Karpas-422 (cell line): ENCODE measurements at regions not wholly inside any gene's neighbourhood (a gene's known extent, or its start where the extent isn't known, plus 50 kb on each side); places are given as distances from the start of the nearest gene placed in this dataset.
"Not testable (repeated sequence)": the region's sequence is repeated elsewhere in the genome, so short reads cannot be mapped to it uniquely, and the experiment has no call there.

Source experiments
- DNase-seq: peaks from one replicate; pipeline ENCODE4 v3.0.0-alpha.2; 2015
- H2AFZ ChIP-seq: fragments of 200-600 bp; sonication (generic); 2 replicates; pipeline ENCODE4 v1.6.1; 2014; ENCODE audit warnings: antibody characterized with exemption, low read length, mixed read lengths
- H3K27ac ChIP-seq: fragments of 200-600 bp; sonication (generic); 2 replicates; pipeline ENCODE4 v1.5.1; 2014; ENCODE audit warnings: mild to moderate bottlenecking, low read length, moderate library complexity
- H3K27me3 ChIP-seq: fragments of 200-600 bp; sonication (generic); 2 replicates; pipeline ENCODE4 v1.6.1; 2014; ENCODE audit warnings: low read length, mixed read lengths
- H3K36me3 ChIP-seq: fragments of 200-600 bp; sonication (generic); 2 replicates; pipeline ENCODE4 v1.6.1; 2014; ENCODE audit warnings: low read length, mixed read lengths; ENCODE audit not compliant: insufficient read depth
- H3K4me1 ChIP-seq: fragments of 200-600 bp; sonication (generic); 2 replicates; pipeline ENCODE4 v1.6.1; 2014; ENCODE audit warnings: mild to moderate bottlenecking, low read length, mixed read lengths
- H3K4me2 ChIP-seq: fragments of 200-600 bp; sonication (generic); 2 replicates; pipeline ENCODE4 v1.6.1; 2014; ENCODE audit warnings: low read length, low read depth, mild to moderate bottlenecking; ENCODE audit not compliant: poor library complexity, severe bottlenecking
- H3K4me3 ChIP-seq: fragments of 200-600 bp; sonication (generic); 2 replicates; pipeline ENCODE4 v1.5.1; 2014; ENCODE audit warnings: mild to moderate bottlenecking, antibody characterized with exemption, low read length, mixed read lengths
- H3K79me2 ChIP-seq: fragments of 200-600 bp; sonication (generic); 2 replicates; pipeline ENCODE4 v1.6.1; 2014; ENCODE audit warnings: mild to moderate bottlenecking, low read length, mixed read lengths
- H3K9ac ChIP-seq: fragments of 200-600 bp; sonication (generic); 2 replicates; pipeline ENCODE4 v1.6.0; 2014; ENCODE audit warnings: low read length
- H3K9me2 ChIP-seq: fragments of 200-600 bp; sonication (generic), shearing (Covaris generic); replicated peaks from 2 replicates; pipeline ENCODE4 v1.6.0; 2014; ENCODE audit warnings: mild to moderate bottlenecking, low read length, moderate library complexity; ENCODE audit not compliant: insufficient read depth
- H3K9me3 ChIP-seq: fragments of 300-700, 200-600 bp; sonication (generic); 2 replicates; pipeline ENCODE4 v1.6.1; 2014; ENCODE audit warnings: low read length, mixed read lengths
- H4K20me1 ChIP-seq: fragments of 200-600 bp; sonication (generic); 2 replicates; pipeline ENCODE4 v1.6.1; 2014; ENCODE audit warnings: mild to moderate bottlenecking, antibody characterized with exemption, low read length, low read depth; ENCODE audit not compliant: insufficient read depth

DNA sequence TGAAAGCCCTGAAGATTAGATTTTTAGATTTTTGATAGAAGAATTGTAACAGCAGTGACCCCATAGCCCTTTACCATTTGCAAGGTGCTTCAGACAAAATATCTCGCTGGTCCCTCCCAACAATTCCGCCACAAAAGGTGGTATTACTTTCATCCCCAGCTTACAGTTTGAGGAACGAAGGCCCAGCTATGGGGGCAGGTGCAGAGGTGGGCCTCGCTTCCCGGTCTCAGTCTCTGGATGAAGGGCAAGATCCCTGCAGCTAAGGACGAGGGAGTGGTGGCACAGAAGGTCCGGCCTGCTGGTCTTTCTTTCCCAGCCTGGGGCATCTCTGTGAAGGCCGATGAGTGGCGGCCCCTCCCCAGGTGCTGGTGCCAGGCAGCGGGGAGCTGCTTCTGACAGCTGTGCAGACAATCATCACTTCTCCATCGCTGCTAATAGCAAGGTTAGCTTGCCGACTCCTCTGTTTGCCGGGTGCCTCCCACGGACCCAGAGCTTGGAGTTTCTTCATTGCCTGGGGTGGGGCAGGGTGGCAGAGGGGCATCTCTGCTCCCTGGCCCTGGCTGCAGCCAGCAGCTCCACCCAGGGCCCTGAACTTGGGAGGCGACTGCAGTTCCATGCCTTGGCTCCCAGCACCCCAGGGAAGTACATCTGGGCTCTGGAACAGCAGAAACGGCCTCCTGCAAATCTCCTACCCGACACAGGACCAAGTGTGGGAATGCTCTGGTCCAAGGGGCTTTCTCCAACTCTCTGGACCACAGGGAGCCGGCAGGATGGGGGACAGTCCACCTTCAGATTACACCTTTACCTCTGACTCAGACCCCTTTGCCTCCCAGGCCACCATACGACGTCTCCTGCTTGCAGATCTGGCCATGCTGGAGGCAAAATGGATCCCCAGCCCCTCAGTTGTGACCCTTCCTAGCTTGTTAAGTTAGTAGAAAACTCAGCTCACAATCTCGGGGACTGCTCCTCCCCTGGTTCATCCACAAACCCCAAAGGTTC lies 170.5 kb downstream of the TRIM43 start:
- not testable (repeated sequence) for DNase-seq

DNA sequence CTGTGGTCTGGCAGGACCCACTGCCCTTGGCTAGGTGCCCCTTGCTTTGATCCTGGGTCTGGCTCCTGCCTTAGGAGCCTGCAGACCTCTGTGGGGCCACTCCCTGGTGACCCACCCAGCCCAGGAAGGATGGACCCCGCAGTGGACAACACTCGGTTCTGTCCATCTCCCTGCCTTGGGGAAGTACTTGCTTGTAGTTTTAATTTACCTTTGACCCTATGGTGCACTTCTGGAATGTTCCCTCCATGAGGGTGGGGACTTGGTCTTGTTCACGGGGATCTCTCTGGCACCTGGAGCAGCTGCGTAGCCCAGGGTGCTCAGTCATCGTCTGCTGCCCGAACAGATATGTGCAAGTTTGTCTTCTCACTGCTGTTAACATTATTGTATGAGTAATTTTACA lies 171.3 kb downstream of the TRIM43 start:
- H3K4me2 ChIP-seq, H3K36me3 ChIP-seq, H3K9me3 ChIP-seq, H2AFZ ChIP-seq, H4K20me1 ChIP-seq, DNase-seq, H3K4me3 ChIP-seq, H3K9ac ChIP-seq, H3K9me2 ChIP-seq, H3K4me1 ChIP-seq, H3K27me3 ChIP-seq, H3K27ac ChIP-seq, H3K79me2 ChIP-seq: not testable (repeated sequence)

More for the DNA sequence above, 170.5 kb downstream of the TRIM43 start:
- H4K20me1 ChIP-seq, H2AFZ ChIP-seq, H3K4me2 ChIP-seq, H3K27ac ChIP-seq, H3K79me2 ChIP-seq, H3K9me3 ChIP-seq, H3K27me3 ChIP-seq, H3K4me1 ChIP-seq, H3K4me3 ChIP-seq, H3K36me3 ChIP-seq, H3K9me2 ChIP-seq, H3K9ac ChIP-seq: not testable (repeated sequence)

DNA sequence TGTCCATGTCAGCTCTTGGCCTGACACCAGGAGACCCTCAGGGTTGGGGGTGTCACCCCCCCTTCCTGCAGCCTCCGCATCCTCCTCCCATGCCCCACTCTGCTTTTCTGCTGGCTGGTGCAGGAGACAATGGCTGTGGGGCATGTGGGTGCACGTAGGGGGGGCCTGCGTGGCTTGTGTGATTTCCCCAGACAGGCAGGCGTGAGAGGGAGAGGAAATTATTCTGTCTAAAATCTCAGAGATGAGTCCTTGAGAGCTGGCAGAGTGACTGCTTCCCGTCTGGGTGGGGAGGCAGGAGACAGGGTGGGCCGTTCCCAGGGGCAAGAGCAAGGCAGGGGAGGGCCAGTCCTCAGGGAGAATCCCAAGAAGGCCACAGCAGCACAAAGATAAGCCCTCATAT lies 173.2 kb downstream of the TRIM43 start:
- not testable (repeated sequence) for H3K9me2 ChIP-seq, H2AFZ ChIP-seq, DNase-seq, H4K20me1 ChIP-seq, H3K4me3 ChIP-seq, H3K36me3 ChIP-seq, H3K4me1 ChIP-seq, H3K9ac ChIP-seq, H3K4me2 ChIP-seq, H3K27me3 ChIP-seq, H3K79me2 ChIP-seq, H3K9me3 ChIP-seq, H3K27ac ChIP-seq

DNA sequence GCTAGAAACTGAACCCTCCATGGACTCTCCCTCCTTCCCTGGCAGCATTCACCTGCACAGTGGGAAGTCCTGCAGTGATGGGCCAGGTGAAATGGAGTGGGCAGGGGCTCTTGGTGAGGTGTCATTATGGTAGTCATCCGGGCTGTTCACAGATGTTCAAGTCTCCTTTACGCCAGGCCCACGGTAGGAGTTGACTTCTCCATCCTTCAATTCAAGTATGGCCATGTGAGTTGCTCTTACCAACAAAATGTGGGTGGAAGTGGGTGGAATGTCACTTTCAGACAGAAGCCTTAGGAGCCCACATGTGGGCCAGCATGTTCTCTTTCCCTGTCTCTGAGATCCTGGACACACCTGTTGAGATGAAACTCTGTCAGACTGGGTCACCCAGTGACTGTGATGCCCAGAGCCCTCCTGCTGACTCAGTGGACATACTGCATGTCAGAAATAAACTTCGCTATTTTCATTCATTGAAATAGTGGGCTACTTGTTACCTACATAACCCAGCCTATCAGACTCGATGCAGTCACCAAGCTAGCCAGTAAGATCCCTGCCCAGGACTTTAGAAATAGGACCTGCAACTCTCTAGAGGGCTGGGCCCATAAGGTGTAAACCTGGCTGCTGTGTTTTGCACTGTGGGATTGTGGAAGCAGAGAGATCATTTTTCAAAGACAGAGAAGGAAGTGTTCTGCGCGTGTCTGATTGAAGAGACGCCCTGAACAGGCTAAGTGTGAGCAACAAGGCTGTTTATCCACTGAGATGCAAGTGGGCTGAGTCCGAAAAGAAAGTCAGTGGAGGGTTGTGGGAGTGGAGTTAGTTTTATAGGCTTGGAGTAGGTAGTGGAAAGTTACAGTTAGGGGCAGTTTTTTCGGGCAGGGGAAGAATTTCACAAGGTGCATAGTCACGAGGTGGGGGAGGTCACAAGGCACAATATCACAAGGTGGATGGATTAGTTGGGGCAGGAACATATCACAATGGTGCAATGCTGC lies 174.4 kb downstream of the TRIM43 start:
- not testable (repeated sequence) for H3K27me3 ChIP-seq, H3K4me2 ChIP-seq, H2AFZ ChIP-seq, DNase-seq, H3K9me2 ChIP-seq, H3K4me3 ChIP-seq, H3K9me3 ChIP-seq, H3K4me1 ChIP-seq, H3K79me2 ChIP-seq, H3K36me3 ChIP-seq, H3K9ac ChIP-seq, H4K20me1 ChIP-seq, H3K27ac ChIP-seq

DNA sequence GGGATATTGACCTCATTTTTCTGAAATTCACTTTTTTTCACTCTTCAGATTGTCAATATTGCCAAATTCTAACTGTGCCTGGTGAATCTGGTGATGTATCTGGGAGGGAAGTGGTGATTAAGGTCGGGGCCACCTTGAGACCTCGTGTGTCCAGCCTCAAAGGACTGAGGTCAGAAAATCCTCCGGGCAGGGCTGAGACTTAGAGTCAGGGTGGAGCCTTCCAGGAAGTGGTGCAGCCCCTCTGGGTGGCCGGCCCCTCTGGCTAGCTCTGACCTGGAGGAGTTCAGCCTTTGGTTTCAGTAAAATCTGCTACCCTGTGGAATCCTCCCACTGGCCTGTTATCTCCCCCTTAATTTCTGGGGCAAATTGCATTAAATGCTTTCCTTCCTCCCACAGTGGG lies 175.7 kb downstream of the TRIM43 start:
- H3K4me2 ChIP-seq, DNase-seq, H4K20me1 ChIP-seq: not testable (repeated sequence)

DNA sequence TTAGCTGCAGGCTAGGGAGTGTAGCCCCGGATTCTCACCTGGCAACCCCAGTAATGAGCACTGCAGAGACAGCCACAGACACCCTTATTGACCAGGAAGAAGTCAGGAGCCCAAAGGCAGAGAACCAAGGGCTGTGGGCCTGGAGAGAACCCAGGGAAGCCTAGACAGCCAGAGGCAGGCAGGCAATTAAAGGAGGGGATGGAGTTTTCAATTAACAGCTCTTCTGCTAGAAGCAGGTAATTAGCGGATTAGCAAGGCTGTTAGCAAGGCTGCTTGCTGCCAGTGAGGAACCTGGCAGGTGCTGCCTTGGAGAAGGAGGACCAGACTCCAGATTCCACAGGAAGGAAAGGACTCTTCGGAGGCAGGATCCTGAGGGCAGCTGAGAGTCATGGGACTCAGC lies 176.1 kb downstream of the TRIM43 start:
- DNase-seq, H3K4me1 ChIP-seq, H3K4me2 ChIP-seq, H3K79me2 ChIP-seq, H3K9ac ChIP-seq, H2AFZ ChIP-seq, H3K9me2 ChIP-seq, H4K20me1 ChIP-seq, H3K27ac ChIP-seq, H3K36me3 ChIP-seq, H3K27me3 ChIP-seq, H3K9me3 ChIP-seq, H3K4me3 ChIP-seq: not testable (repeated sequence)

More for the DNA sequence above, 175.7 kb downstream of the TRIM43 start:
- H3K9me3 ChIP-seq, H3K9ac ChIP-seq, H3K36me3 ChIP-seq, H3K4me3 ChIP-seq, H2AFZ ChIP-seq, H3K4me1 ChIP-seq, H3K79me2 ChIP-seq, H3K9me2 ChIP-seq, H3K27ac ChIP-seq, H3K27me3 ChIP-seq: not testable (repeated sequence)

DNA sequence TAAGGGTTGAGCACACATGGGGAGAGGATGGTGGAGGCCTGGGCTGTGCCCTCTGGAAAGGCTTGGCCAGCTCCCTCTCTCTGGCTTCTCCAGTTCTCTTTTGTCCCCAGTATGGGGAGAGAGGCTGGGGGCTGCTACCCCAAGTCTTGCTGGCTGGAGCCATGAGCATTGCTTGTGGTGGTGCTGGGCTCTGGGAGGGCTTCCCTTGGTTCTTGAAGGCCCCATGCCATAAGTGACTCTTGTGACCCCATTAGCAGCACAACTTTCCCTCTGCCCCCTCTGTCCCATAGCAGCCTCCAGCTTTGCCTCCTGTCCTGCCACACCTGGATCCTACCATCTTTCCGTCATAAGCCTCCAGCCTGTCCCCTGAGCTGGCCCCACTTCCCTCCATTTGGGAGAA lies 177.5 kb downstream of the TRIM43 start:
- H2AFZ ChIP-seq, H3K4me2 ChIP-seq, H3K9ac ChIP-seq, H3K27me3 ChIP-seq, H3K27ac ChIP-seq, H3K36me3 ChIP-seq, H3K4me1 ChIP-seq, H4K20me1 ChIP-seq, H3K9me3 ChIP-seq, H3K4me3 ChIP-seq, H3K9me2 ChIP-seq, H3K79me2 ChIP-seq, DNase-seq: not testable (repeated sequence)

DNA sequence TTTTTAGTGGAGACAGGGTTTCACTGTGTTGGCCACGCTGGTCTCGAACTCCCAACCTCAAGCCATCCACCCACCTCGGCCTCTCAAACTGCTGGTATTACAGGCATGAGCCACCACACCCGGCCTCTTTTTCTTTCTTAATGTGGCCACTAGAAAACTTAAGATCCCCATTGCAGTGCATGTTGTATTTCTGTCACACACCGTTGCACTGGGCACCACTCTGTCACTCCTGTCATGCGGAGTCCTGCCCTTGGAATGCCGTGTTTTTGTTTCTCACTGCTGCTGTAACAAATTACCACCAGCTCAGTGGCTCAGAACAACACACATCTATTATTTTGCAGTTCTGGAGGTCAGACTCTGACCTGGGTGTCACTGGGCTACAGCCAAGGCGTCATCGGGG lies 178.9 kb downstream of the TRIM43 start:
- not testable (repeated sequence) for H3K27ac ChIP-seq, DNase-seq, H3K4me2 ChIP-seq, H3K9ac ChIP-seq, H3K9me3 ChIP-seq, H3K36me3 ChIP-seq, H3K27me3 ChIP-seq, H2AFZ ChIP-seq, H3K79me2 ChIP-seq, H3K4me1 ChIP-seq, H3K4me3 ChIP-seq, H4K20me1 ChIP-seq, H3K9me2 ChIP-seq
